HFF-Myc (cell line): ENCODE measurements at regions not wholly inside any gene's neighbourhood (a gene's known extent, or its start where the extent isn't known, plus 50 kb on each side); places are given as distances from the start of the nearest gene placed in this dataset.

Experiments used
- DNase-seq: peaks from one replicate; pipeline ENCODE4 v3.0.0-alpha.2; 2011; ENCODE audit warnings: low read depth; ENCODE audit errors: extremely low read depth
- H3K4me3 ChIP-seq: replicated peaks from 2 replicates; pipeline ENCODE4 v1.5.1; 2011; ENCODE audit warnings: low read depth, mild to moderate bottlenecking, control low read depth, low read length
- CTCF ChIP-seq: IDR thresholded peaks from 2 replicates; pipeline ENCODE4 v1.5.1; 2012; ENCODE audit warnings: mild to moderate bottlenecking, low read depth, low read length, control low read depth; ENCODE audit errors: missing control alignments

DNA sequence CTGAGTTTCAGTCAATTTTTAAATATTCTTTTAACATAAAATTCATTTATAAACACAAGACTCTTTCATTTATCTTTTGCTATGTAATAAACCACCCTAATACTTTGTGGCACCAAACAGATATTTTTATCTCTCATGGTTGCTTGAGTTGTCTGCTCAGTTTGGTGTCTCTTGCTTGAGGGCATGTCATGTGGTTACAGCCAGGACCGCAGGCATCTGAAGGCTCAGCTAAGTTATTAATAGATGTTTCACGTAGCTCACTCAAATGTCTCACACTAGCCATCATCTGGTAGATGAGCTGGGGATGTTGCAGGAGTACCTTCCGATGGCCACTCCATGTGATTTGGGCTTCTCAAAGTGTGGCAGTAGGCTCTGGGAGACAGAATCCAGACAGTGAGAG is 597.8 kb downstream of the ETNK1 start:
- no peak for DNase-seq
- H3K4me3 ChIP-seq = no peak overlapping the region
- no peak for TF ChIP-seq CTCF

DNA sequence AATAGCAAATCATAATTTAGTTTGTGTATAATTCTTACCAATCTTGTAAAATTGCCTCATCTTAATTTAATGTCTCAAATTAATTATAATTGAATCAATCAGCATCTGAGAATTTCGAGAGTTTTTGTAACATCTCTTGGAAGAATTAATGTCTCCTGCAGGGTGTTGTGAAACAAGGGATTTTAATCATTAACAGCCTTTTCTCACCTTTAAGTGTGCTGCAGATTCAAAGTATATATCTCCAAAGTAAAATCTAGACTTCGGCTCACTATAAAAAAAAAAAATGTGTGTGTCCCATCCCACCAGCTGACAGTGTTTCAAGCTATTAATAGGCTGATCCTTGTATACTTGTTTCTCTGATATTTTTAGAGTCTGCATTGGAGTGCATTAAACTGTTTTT is 603.1 kb downstream of the ETNK1 start:
- H3K4me3 ChIP-seq = no peak overlapping the region
- no peak for TF ChIP-seq CTCF

DNA sequence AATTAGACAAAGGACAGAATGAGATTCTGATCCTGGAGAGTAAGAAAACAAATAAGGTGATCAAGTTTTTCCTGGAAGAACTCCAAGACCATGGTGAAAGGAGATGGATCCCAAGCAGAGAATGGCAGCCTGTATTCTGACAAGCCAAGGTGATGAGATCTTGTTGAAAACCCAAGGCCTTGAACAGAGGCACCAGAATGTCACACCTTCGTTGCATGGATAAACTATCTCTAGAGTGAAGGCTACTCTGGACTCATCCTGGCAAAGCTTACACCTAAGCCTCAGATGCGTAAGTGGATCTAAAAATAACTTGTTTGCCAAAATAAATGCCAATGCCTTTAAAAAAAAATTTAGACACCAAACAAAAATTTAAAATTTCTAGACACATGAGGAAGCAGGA is 605.9 kb downstream of the ETNK1 start:
- no peak overlapping the region for H3K4me3 ChIP-seq
- no peak for TF ChIP-seq CTCF
- DNase-seq = no peak

More for the DNA sequence above, 603.1 kb downstream of the ETNK1 start:
- DNase-seq = no peak

DNA sequence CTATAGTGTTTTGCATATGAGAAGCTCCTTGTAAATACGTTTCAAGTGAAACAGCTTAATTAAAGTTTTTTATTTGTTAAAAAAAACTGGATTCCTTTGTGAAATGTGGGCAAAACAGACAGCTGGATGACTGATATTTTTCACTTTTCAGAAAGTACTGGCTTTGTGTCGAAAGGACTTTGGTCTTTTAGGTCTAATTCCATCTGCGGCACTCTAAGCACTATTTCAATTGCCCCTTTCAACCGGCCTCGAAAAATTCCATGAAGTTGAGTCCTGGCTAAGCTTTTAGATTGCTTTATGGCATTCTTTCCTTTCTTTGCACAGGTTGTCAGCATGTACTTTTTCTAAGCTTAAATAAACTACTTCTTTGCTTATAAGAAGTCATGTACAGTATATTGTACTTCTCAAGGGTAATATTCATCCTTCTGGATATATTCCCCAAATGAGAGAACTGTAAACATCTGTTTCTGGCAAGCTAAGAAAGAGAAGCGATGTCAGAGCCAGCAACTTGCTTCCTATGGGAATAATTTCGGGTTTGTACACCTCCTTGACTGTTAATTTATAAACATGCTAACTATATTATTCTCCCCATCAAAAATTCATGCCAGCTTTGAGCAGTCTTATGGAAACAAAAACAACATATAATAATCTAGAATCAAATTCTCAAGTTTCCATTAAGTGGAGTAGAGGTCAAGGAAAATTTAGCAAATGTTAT is 611.3 kb downstream of the ETNK1 start:
- TF ChIP-seq CTCF = no peak
- DNase-seq = no peak
- H3K4me3 ChIP-seq = no peak overlapping the region

DNA sequence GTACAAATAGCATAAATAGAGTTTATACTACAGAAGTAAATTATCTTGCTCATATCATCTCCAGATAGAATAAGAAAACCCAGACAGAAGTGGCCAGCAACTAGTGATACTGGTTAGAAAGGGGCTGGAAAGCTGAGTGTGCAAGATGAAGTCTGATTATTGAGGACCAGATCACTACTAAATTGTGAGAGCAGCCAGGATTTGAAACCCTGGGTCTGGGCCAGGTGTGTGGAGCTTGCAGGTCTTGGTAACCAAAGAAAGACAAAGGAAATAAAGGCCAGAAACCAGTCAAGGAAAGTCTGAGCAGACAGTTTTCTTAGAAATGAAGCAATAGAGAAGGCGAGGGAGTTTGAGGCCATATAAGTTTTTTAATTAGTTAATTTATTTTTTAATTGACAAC is 611.8 kb downstream of the ETNK1 start:
- no peak for DNase-seq
- no peak overlapping the region for H3K4me3 ChIP-seq
- no peak for TF ChIP-seq CTCF

DNA sequence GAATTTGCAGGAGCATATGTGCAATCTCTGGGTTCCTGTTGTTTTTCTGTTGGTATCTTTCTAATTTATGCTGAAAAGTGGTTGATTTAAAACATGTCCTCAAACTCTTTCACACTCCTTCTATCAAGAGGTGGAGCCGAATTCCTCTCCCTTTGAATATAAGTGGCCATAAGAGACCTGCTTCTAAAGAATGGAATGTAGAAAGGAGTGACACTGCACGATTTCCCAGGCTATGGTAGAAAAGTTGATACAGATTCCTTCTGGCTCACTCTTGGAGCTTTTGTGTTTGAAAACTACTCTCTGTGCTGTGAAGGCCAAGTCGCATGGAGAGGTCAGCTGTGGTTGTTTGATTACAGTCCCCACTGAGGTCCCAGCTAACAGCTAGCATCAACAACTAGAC is 613.2 kb downstream of the ETNK1 start:
- TF ChIP-seq CTCF = no peak
- no peak for DNase-seq
- no peak overlapping the region for H3K4me3 ChIP-seq

GRCh38 chr12:23238957-23239356 is 614.0 kb downstream of the ETNK1 start:
- TF ChIP-seq CTCF = no peak
- no peak for DNase-seq
- no peak overlapping the region for H3K4me3 ChIP-seq
